GM19455 (cell line): ENCODE measurements at regions not wholly inside any gene's neighbourhood (a gene's known extent, or its start where the extent isn't known, plus 50 kb on each side); places are given as distances from the start of the nearest gene placed in this dataset.

Experiments
- ATAC-seq: cut with Tn5 transposase; IDR thresholded peaks from one replicate; pipeline ENCODE4 v1.9.1; 2021; ENCODE audit not compliant: unreplicated experiment

DNA sequence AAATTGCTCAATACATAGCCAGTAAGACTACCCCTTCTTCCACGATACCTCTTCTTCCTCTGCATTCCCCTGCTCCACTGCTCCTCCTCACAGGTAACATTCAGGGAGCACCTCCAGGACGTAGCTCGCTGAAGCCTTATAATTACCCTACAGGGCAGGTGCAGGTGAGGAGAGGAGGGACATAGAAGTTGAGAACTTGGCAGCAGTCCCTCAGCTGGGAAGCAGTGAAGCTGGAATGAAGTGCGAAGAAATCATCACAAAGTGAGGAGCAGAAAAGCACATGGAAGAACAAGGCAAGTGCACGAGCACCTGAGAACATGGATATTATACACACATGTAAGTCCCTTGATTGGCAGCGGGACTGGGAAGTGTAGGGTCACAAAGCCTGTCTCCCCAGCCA lies 118.2 kb downstream of the HSD17B3 start:
- ATAC-seq, result no peak

DNA sequence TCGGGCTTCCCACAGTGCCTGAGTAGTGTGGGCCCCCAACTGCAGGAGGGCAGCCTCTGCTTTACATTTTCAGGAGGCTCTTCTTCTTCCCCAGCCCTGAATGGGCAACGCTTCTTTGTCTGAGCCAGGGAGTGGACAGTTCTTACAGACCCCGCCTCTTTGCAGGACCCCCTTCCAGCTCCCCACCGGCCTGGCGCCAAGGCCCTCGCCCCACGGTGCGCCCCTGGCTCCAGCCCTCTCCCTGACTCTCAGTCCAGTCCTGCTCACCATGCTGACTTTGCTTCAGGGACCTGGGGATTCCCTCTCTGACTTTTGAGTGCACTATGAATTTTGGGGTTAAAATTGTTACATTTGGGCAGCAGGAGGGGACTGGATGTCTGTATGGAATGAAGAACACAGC lies 123.8 kb downstream of the HSD17B3 start:
- ATAC-seq, result no peak

DNA sequence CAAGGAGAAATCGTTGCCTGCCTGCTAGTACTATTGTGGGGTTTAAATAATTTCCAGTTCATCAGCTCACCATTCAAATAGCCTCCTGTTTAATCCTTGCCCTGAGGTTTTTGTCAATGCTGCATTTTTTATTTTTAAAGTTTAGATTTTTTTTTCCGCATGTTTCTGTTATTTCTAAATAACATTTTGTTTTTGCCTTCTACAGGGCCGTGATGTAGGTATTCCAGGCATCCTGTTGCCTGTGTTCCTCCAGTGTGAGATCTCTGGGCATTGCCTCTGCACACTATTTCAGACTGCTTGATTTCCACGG lies 124.3 kb downstream of the HSD17B3 start:
- no peak for ATAC-seq

DNA sequence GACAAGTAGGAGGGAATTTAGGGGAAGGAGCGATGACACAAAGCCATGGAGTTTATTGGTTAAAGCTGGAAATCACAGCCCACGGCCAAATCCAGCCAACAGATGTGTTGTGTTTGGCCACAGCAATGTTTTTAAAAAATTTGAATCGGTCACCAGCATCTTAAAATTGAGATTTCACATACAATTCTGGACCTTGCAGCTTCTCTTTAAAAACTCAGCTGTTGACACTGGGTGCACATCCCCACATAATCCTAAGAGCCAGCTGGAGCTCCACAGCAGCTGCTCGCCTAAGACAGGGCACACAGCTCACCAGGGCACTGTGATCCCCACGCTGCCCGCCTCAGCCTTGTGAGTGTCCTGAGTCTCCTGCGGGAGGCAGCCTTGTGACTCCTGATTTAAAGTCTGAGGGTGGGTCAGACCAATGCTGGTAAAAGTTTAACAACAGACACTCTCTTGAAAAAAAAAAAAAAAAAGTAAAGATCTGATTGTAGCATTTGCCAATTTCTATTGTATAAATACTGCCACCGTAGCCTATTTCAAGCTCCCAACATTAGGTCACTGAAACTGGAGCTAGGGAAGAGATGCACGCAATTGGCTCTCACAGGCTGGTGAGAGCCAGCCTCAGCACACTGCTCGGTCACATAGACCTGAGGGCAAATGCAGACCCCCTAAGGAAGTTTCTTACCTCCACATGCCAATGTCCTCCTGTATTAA lies 124.8 kb downstream of the HSD17B3 start:
- ATAC-seq, result no peak

DNA sequence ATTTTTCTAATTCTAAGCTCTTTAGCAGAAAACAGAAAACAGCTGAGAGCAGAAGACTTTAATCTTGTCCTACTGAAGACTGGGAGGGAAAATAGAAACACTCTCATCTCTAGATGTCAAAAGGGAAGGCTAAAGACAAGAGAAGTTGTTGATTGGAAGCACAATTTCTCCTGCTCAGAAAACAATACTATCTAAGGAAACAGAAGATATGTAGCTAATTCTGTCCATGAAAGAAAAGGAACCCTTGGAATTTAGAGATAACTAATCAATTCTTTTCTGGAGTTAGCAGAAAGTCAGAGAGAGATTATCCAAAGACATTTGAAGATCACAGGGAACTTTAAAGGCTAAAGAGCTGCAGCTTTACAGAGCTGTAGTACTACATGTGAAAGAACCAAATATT lies 126.2 kb downstream of the HSD17B3 start:
- no peak for ATAC-seq

DNA sequence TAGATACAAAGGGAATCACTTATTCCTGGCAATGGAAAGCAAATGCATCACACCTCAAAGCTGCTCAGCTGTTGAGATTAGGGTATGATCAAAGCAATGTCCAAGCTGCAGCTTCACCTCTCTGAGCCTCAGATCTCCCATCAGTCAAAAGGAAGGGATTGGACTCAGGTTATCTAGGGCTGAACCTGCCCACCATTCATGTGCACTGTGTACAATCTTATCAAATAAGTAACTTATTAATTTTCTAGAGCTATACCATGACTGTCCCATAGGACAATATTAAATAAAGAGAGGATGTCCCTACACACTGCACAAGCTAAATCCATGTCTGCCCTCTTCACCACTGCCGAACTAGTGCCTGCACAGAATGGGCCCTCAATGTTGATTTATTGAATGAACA lies 127.0 kb downstream of the HSD17B3 start:
- no peak for ATAC-seq

DNA sequence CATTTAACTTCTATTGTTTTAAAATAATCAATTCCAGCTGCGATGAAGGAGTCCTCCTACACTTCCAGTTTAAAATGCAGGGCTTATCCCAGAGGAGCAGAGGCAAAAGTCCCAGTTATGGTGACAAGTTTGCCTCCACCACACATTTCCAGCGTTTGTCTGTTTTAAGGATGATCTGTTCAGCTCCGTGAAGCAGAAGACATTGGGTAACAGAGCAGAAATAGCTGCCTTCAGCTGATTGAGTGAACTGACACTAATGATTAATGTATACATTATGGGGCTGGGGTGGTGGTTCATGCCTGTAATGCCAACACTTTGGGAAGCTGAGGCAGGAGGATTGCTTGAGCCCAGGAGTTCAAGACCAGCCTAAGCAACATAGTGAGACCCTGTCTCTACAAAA lies 127.6 kb downstream of the HSD17B3 start:
- no peak for ATAC-seq

DNA sequence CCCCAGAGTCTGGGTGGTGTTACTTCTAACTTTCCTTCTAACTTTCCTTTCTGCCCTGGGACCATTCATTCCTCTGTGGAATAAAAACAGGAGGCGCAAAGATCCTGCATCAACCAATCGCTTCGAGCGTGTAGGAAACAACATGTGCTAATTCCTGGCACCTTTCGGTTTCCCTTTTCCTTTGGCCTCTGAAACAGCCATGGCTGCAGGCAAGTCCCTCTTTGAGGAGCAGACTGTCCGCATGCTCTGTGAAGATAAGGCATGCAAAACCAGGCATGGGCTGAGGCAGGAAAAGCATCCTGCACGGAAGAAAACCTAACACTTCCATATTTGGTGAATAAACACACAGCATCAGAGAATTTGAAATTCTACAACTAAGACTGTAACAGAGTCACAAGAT lies 128.3 kb downstream of the HSD17B3 start:
- no peak for ATAC-seq

DNA sequence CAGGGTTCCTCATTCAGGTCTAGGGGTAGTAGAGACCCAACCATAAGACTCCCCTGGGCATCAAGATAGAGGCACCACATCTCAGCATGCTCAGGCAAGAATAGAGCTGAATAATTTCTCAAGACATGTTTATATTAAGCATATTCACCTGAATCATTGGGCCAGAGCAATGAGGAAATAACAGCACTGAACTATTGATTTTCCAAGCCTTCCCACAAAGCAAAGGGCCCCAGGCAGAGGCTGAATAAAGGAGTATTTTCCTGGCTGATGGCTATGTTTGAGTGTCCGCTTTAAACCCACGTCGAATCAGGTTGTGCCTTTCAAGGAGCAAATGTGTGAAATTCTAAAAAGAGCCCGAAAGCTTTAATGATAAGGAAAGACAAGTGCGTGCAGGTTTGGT lies 129.2 kb downstream of the HSD17B3 start:
- no peak for ATAC-seq

DNA sequence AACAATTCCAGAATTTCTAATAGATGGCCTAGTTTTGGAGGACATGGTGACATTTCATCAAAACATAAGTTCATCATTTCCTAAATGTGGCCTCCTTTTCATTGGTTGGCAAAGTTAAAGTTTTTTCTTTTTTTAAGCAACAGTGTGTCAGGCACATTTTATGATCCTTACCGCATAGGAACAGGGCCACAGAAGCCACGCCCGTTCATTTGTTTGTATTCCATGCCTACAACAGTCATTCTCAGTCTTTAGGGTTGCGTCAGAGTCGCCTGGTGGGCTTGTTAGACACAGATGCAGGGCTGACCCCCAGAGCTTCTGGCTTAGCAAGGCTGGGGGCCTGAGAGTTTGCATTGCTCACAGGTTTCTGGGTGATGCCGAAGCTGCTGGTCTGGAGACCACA lies 130.2 kb downstream of the HSD17B3 start:
- no peak for ATAC-seq

DNA sequence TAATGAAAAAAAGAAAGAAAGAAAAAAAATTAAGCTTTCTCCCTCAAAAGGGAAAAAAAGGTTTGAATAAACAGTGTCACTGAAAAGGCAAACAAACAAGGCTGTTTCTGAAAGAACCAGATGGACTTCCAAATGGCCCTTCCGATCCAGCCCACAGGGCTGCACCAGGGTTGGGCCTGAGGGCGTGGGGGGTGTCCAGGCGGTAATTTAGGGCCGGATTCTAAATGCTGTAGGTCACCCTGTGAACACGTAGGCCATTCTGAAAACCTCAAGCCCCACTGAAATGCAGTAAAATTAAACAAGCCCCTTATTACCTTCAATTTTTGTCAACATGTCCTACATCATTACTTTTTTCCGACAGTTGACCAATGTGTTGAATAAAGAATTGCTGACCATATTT lies 132.1 kb downstream of the HSD17B3 start:
- ATAC-seq, result no peak

DNA sequence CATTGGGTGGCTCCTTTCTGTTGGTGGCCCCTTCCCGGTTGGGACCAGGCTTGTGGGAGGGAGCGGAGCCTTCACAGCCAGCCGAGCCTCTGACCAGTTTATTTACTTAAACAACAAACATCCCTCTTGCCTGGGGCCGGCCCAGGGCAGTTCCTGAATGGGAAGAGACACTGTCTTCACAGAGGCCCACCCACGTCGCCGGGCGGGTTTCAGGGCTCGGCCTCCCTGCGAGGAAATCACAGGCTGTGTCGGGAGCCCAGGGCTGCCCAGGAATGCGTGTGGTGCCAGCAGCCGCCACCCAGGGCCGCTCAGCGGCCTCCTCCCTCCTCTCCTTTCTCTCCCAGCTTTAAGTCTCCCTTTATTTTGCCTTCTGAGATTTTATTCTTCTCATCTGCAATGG lies 132.5 kb downstream of the HSD17B3 start:
- ATAC-seq, result no peak

DNA sequence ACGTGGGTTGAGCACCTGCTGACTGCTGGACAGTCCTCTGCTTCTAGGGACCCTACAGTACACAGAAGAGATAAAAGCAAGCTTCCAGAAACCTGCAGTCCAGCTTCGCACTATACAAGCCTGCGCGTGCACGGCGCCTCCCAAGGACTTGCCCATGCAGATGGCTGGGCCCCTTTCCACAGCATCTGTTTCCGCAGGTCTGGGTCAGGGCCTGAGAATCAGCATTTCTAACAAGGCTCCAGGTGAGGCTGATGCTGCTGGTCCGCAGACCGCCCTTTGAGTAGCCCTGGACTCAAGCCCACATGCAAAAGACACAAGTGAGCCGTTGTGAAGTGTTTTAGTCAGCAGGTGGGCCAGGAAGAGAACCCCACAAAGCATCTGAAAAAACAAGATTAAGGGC lies 133.1 kb downstream of the HSD17B3 start:
- ATAC-seq, result no peak

DNA sequence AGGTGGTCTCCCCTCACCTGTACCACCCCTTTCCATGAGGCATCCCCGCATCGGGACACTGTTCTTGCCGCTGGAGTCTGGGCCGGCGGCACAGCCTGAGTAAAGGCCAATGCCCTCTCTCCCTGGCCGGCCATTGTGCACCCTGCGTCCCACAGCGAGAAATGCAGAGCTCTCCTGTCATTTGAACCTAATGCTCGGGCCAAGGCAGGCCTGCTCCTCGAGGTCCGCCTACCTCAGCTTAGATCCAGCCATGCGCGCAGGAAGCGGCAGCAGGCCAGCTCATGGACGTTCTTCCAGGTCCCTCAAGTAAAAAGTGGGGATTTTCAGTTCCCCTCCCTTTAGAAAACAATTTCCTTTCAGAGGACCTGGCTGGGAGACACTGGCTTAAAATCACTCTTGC lies 135.0 kb downstream of the HSD17B3 start:
- no peak for ATAC-seq

DNA sequence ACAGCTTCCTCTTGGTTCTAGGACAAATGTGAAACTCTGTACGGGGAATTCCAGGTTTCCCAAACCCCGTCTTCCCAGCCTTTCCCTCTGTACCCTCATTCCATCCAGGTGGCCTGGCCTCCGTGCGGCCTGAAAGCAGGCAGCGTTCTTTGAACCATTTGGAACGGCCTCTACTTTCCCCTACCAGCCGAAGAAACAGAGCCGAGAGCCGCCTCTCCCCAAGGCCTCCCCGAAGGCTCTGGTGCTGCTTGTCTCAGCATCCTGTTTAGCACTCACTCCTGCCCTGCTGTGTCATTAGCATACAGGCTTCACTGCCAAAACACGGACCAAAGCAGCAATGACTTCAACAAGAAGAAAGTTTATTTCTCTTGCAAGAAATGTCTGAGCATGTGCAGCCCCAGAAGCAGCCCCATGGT lies 137.7 kb downstream of the HSD17B3 start:
- ATAC-seq, result no peak

DNA sequence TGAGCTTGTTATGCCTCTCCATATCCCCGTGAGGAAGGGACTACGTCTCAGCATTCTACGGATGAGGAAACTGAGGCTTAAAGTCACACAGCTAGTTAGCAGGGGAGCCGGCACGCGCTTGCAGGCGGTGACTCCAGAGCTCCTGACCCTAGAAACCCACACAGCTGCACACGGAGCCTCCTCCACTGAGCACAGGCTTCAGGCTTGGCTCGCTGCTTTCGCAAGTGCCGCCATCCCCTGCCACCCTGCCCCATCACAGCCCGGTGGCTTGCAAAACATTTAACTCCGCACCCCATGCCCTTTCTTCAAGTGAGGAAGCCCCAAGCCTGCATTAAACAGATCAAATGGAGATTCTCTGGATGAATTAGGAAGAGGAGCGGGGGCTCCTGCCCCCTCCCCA lies 138.3 kb downstream of the HSD17B3 start:
- ATAC-seq, result no peak

DNA sequence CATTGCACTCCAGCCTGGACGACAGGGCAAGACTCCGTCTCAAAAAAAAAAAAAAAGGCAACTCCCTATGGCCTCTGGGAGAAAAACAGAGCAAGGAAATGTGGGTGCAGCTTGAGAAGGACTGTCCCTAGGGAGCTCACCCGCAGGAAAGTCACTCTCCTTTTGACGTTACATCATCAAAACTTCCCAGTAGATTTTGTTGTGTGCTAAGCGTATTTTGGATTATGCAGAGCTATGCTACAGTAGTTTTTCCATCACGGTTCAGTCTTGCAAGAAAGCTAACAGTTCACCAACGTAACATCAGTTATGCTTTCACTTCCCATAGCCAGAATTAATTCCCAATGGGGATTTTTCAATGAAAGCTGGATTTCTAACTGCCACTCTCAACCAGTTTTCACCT lies 138.8 kb downstream of the HSD17B3 start:
- no peak for ATAC-seq

DNA sequence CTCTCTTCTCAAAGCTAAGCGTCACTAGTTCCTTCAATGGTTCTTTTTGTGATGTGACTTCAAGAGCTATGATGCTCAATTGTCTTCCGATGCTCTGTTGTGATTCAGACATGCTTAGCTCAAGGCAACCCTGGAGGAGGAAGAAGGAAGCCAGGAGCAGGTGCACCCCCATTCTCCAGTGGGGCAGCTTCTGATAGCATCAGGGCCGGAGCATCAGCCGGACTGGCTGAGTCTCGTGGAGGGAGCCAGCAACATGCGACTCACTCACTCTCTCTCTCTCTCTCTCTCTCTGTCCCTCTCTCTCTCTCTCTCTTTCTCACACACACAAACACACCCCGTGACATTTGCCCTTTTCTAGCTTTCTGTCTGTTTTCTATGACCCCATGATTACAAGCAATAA lies 140.2 kb downstream of the HSD17B3 start:
- no peak for ATAC-seq

DNA sequence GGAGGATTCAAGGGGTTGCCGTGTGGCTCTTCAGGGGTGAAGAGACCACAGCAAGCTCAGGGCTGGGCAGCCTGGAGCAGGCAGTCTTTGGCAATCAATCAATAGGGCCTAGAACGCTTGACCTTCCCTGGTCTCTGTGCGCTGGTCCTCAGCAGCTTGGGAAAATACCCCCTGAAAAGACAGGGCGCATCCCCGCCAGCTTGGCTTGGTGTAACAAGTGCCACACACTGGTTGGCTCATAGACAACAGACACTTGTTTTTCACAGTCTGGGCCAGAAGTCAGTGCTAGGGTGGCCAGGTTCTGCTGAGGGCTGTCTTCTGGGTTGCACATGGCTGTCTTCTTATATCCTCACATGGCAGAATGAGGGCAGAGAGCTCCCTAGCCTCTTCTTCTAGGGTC lies 141.1 kb downstream of the HSD17B3 start:
- no peak for ATAC-seq

DNA sequence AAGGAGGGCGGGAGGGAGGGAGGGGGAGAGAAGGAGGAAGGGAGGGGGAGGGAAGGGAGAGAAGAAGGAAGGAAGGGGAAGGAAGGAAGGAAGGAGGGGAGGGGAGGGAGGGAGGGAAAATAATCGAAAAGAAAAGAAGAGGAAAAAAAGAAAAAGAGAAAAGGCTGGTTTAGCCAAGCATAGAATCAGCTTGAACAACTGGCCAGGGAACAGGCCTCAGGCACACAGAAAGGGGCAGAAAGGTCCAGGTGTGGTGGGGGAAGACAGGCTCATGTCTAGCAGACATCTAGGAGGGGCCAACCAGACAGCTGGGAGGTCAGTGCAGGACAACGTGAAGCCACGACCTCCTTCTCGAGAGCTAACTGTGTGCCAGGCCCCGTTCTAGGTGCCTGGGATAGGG lies 141.8 kb downstream of the HSD17B3 start:
- ATAC-seq, result no peak

DNA sequence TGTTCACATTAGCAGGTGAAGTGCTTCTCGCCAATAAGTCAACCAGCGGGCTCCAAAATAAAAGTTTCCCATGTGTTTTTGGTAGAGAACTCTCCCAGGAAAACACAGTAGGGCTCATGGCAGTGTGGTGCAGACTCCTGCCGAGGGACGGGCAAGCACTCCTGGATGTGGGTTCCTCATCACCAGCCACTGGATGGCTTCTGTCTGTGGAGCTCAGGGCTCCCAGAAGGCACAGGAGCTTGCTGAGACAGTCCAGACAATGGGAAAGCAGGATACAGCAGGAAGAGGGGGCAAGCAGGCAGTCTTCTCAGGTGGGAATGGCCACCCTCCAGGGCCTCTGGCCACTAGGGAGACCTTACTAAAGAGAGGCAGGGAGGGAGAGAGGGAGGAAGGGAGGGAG lies 142.4 kb downstream of the HSD17B3 start:
- no peak for ATAC-seq

DNA sequence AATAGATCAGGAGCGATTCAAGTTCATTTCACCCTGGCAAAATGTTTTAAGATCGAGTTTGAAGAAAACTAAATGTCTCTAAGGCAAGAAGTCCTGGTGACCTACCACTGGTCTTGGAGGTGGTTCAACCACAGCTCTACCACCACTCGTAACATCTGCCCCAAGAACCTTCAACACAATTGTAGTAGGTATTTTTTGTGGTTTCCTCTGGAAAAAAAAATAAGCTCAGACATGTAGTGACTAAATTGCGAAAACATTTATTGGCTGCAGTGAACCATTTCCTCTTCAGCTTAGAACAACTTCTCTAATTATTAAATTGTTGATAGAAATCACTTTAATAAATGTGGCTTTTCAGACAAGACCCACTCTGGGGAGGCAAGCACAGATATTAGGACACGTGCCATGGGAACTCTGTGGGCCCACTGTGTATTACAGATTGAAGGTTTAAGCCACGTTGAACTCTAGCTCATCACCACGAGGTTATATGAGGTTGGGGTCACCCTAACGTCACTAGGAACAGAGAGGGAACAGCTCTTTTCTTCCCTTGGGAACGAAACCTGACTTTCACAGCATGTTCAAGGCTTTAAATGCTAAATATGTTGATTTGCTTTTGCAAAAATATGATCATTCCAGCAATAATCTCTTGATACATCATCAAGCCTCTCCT lies 142.9 kb downstream of the HSD17B3 start:
- ATAC-seq, result no peak

DNA sequence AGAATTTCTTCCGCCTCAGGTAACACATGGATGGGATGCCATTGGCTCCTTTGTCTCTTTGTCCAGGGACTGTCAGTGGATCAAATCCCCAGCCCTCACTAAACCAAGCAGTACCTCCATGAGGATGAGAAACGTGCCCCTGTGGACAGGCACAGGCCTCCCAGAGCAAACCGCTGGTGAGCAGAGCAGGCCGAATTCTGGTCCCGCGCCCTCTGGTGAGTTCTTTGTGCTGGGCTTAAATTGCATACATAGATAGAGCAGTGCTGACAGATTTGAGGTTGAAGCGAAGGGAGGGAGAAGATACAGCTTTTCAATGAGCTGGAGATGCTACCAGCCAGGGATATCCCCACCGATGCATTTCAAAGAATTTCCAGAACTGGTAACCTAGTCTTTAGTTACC lies 143.8 kb downstream of the HSD17B3 start:
- no peak for ATAC-seq
